HG02840 (cell line): ENCODE measurements at regions not wholly inside any gene's neighbourhood (a gene's known extent, or its start where the extent isn't known, plus 50 kb on each side); places are given as distances from the start of the nearest gene placed in this dataset.

Experiments used
- ATAC-seq: cut with Tn5 transposase; IDR thresholded peaks from one replicate; pipeline ENCODE4 v1.9.1; 2021; ENCODE audit warnings: mild to moderate bottlenecking, moderate library complexity, moderate number of reproducible peaks; ENCODE audit not compliant: unreplicated experiment, low FRiP score

GRCh38 chr10:3837647-3838459 lies 52.8 kb upstream of the KLF6 start:
- ATAC-seq, result no peak

DNA sequence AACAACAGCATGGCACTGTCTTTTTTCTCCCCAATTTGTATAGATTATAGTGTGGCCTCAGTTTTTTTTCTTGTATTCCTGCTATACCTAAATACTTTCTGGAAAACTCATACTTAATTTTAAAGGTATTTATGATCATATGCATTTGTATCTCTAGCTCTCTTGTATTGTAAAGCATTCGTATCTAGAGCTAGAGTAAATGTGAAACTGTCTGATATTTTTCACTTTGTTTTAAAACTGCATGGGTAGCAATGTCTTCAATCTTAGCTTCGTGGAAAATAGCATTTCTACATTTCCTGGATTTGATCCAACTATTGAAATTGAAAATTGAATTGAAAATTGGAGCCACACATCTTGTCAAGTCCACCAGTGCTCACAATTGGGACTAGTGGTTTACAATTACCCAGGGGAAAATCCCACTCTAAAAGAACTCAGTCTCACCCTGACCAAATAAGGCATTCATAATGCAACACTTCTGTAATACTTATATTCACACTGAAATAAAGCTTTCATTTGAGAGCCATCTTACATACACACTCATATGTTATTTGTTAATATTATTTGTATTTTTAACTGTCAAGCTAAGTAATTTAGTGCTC lies 51.3 kb upstream of the KLF6 start:
- ATAC-seq, result peak; percentile 47

DNA sequence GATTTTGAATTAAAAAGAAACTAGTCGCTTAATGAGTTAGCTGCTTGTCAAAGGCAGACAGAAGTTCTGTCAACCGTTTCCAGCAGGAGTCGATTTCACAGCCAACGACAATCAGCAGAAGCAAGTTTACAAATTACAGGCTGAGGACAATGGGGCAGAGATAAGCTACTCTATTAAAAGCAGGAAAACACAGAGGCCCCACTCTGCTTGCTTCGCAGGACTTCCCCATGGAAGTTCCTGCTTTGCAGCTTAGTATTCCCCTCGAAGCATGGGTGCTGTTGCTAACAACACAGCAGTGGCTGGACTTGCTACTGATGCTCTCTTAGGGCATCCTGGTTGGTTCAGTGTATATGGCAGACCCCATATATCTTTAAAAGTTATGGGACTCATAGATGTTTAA lies 50.8 kb upstream of the KLF6 start:
- ATAC-seq, result no peak

GRCh38 chr10:3834947-3835346 lies 49.9 kb upstream of the KLF6 start:
- no peak for ATAC-seq
